IMR-90 (cell line): ENCODE measurements at regions not wholly inside any gene's neighbourhood (a gene's known extent, or its start where the extent isn't known, plus 50 kb on each side); places are given as distances from the start of the nearest gene placed in this dataset.

ENCODE experiments used
- ATAC-seq: fragments of 200-7000 bp; cut with Tn5 transposase; 2 replicates; pipeline ENCODE4 v1.9.1; 2020; ENCODE audit warnings: low read depth, mild to moderate bottlenecking, moderate library complexity
- BruUV-seq: library from RNA; stranded (reverse); fragments of 400-500 nt; replicated peaks from 2 replicates; lab custom pipeline; 2021; lab: Mats Ljungman, UMichigan
- CTCF ChIA-PET: fragments of 300-600 bp; formaldehyde crosslinking; extraction: SDS; loops from one replicate; lab custom pipeline; 2021; ENCODE audit warnings: antibody characterized with exemption; lab: Yijun Ruan, JAX
- POLR2A ChIA-PET: fragments of 300-600 bp; sonication (Branson Sonifier 250); formaldehyde crosslinking; loops from one replicate; lab custom pipeline; 2022; ENCODE audit warnings: antibody characterized with exemption; ENCODE audit not compliant: unreplicated experiment; lab: Charles Lee
- DNase-seq: peaks from one replicate; pipeline ENCODE4 v3.0.0; 2013
- H2AFZ ChIP-seq: replicated peaks from 2 replicates; pipeline ENCODE3; 2013; ENCODE audit warnings: low read length, mild to moderate bottlenecking; ENCODE audit not compliant: poor library complexity
- H2AK5ac ChIP-seq: 2 replicates; pipeline ENCODE4 v1.6.1; 2013; ENCODE audit warnings: low read depth, low read length, inconsistent platforms
- H2AK9ac ChIP-seq: replicated peaks from 2 replicates; pipeline ENCODE3; 2013; ENCODE audit warnings: mild to moderate bottlenecking, low read depth, low read length, moderate library complexity; ENCODE audit not compliant: poor library complexity
- H2BK120ac ChIP-seq: 2 replicates; pipeline ENCODE4 v1.6.1; 2013; ENCODE audit warnings: low read depth, low read length, inconsistent platforms
- H2BK15ac ChIP-seq: 3 replicates; pipeline ENCODE4 v1.6.1; 2013; ENCODE audit warnings: low read depth, low read length, inconsistent platforms
- H2BK20ac ChIP-seq: 2 replicates; pipeline ENCODE4 v1.6.1; 2013; ENCODE audit warnings: low read depth, mild to moderate bottlenecking, inconsistent platforms, low read length, moderate library complexity
- H2BK5ac ChIP-seq: 2 replicates; pipeline ENCODE4 v1.6.1; 2013; ENCODE audit warnings: mild to moderate bottlenecking, low read depth, low read length, inconsistent platforms; ENCODE audit not compliant: poor library complexity, severe bottlenecking
- H3K14ac ChIP-seq: replicated peaks from 2 replicates; pipeline ENCODE4 v1.6.1; 2013; ENCODE audit warnings: low read depth, low read length, inconsistent platforms
- H3K18ac ChIP-seq: 2 replicates; pipeline ENCODE4 v1.6.1; 2013; ENCODE audit warnings: low read depth, low read length, control low read depth
- H3K23ac ChIP-seq: 2 replicates; pipeline ENCODE4 v1.6.1; 2013; ENCODE audit warnings: low read depth, low read length, inconsistent platforms
- H3K27ac ChIP-seq: 2 replicates; pipeline ENCODE4 v1.5.1; 2013; ENCODE audit warnings: mild to moderate bottlenecking, control low read depth, low read length; ENCODE audit not compliant: insufficient read depth
- H3K27me3 ChIP-seq: 2 replicates; pipeline ENCODE4 v1.6.1; 2013; ENCODE audit warnings: low read length; ENCODE audit not compliant: control insufficient read depth, insufficient read depth
- H3K36me3 ChIP-seq: 2 replicates; pipeline ENCODE4 v1.6.1; 2013; ENCODE audit warnings: low read length, mixed read lengths; ENCODE audit not compliant: control insufficient read depth, insufficient read depth
- H3K4ac ChIP-seq: 2 replicates; pipeline ENCODE4 v1.6.1; 2013; ENCODE audit warnings: low read depth, low read length, inconsistent platforms
- H3K4me1 ChIP-seq: 2 replicates; pipeline ENCODE4 v1.6.1; 2013; ENCODE audit warnings: low read length, mixed read lengths; ENCODE audit not compliant: control insufficient read depth, insufficient read depth
- H3K4me2 ChIP-seq: 2 replicates; pipeline ENCODE4 v1.6.1; 2013; ENCODE audit warnings: low read depth, mild to moderate bottlenecking, control low read depth, low read length, moderate library complexity
- H3K4me3 ChIP-seq: 2 replicates; pipeline ENCODE4 v1.5.1; 2013; ENCODE audit warnings: low read depth, mild to moderate bottlenecking, control low read depth, low read length, moderate library complexity; ENCODE audit not compliant: insufficient read depth
- H3K56ac ChIP-seq: 2 replicates; pipeline ENCODE4 v1.6.1; 2013; ENCODE audit warnings: low read length, inconsistent platforms; ENCODE audit not compliant: insufficient read depth; ENCODE audit errors: extremely low read depth
- H3K79me1 ChIP-seq, 2 experiments: 2 replicates each; pipeline ENCODE4 v1.6.1; 2013; ENCODE audit warnings: low read length in 2 of 2, inconsistent platforms in 1 of 2, low read depth in 1 of 2
- H3K9ac ChIP-seq: 2 replicates; pipeline ENCODE4 v1.6.1; 2013; ENCODE audit warnings: low read depth, low read length, control low read depth
- H3K9me1 ChIP-seq: 2 replicates; pipeline ENCODE4 v1.6.1; 2013; ENCODE audit warnings: low read length, inconsistent platforms; ENCODE audit not compliant: insufficient read depth
- H3K9me3 ChIP-seq: 2 replicates; pipeline ENCODE4 v1.6.1; 2013; ENCODE audit warnings: low read length; ENCODE audit not compliant: control insufficient read depth, insufficient read depth
- H4K20me1 ChIP-seq: 2 replicates; pipeline ENCODE4 v1.6.1; 2013; ENCODE audit warnings: low read length, inconsistent platforms; ENCODE audit not compliant: insufficient read depth
- H4K5ac ChIP-seq: 2 replicates; pipeline ENCODE4 v1.6.1; 2013; ENCODE audit warnings: mild to moderate bottlenecking, low read depth, low read length, control low read depth
- H4K8ac ChIP-seq, 2 experiments: 2 replicates each; pipeline ENCODE4 v1.6.1; 2013; ENCODE audit warnings: low read depth in 2 of 2, low read length in 2 of 2, control low read depth in 1 of 2, inconsistent platforms in 1 of 2
- H4K91ac ChIP-seq: 2 replicates; pipeline ENCODE4 v1.6.1; 2013; ENCODE audit warnings: low read depth, low read length, inconsistent platforms; ENCODE audit not compliant: insufficient read depth
- BHLHE40 ChIP-seq: fragments of 150-350 bp; IDR thresholded peaks from 2 replicates; pipeline ENCODE4 v1.6.1; 2016; ENCODE audit warnings: mild to moderate bottlenecking, low read depth, low read length
- CEBPB ChIP-seq: IDR thresholded peaks from 2 replicates; pipeline ENCODE4 v1.6.1; 2012; ENCODE audit warnings: low read depth, low read length, improper control_type of control experiment
- CHD1 ChIP-seq: IDR thresholded peaks from 2 replicates; pipeline ENCODE4 v1.6.1; 2012; ENCODE audit warnings: low read depth, low read length, improper control_type of control experiment
- CTCF ChIP-seq: conservative IDR thresholded peaks from 2 replicates; pipeline ENCODE4 v1.5.1; 2012; ENCODE audit warnings: mild to moderate bottlenecking, low read depth, low read length, improper control_type of control experiment
- FOS ChIP-seq: fragments of 150-350 bp; IDR thresholded peaks from 2 replicates; pipeline ENCODE4 v1.6.1; 2016; ENCODE audit warnings: low read depth, low read length
- MAFK ChIP-seq: IDR thresholded peaks from 2 replicates; pipeline ENCODE4 v1.6.1; 2012; ENCODE audit warnings: low read depth, low read length, improper control_type of control experiment
- MAZ ChIP-seq: IDR thresholded peaks from 2 replicates; pipeline ENCODE4 v1.6.1; 2012; ENCODE audit warnings: low read depth, mild to moderate bottlenecking, low read length, improper control_type of control experiment, moderate library complexity, borderline replicate concordance
- MXI1 ChIP-seq: IDR thresholded peaks from 2 replicates; pipeline ENCODE4 v1.6.1; 2012; ENCODE audit warnings: low read depth, mild to moderate bottlenecking, low read length, moderate library complexity, borderline replicate concordance
- NFE2L2 ChIP-seq: fragments of 150-350 bp; IDR thresholded peaks from 2 replicates; pipeline ENCODE4 v1.6.1; 2016; ENCODE audit warnings: low read depth, mild to moderate bottlenecking, low read length
- POLR2A ChIP-seq: IDR thresholded peaks from 2 replicates; pipeline ENCODE4 v1.6.1; 2012; ENCODE audit warnings: mild to moderate bottlenecking, low read depth, low read length
- RAD21 ChIP-seq: IDR thresholded peaks from 2 replicates; pipeline ENCODE4 v1.6.1; 2012; ENCODE audit warnings: low read length, improper control_type of control experiment
- RCOR1 ChIP-seq: IDR thresholded peaks from 2 replicates; pipeline ENCODE4 v1.6.1; 2012; ENCODE audit warnings: mild to moderate bottlenecking, low read length, improper control_type of control experiment; ENCODE audit not compliant: insufficient replicate concordance
- RFX5 ChIP-seq: IDR thresholded peaks from 2 replicates; pipeline ENCODE4 v1.8.0; 2012; ENCODE audit warnings: low read depth, mild to moderate bottlenecking, low read length, moderate library complexity
- SMC3 ChIP-seq: fragments of 150-350 bp; IDR thresholded peaks from 2 replicates; pipeline ENCODE4 v1.6.1; 2016; ENCODE audit warnings: low read depth, mild to moderate bottlenecking, antibody characterized with exemption, low read length, moderate library complexity
- WGBS, 2 experiments: methylation state at CpG; one replicate each; pipeline versions ENCODE4 v1.1.5 to v1.1.7; 2013; ENCODE audit warnings: missing lambda C conversion rate in 2 of 2; ENCODE audit not compliant: insufficient read length in 1 of 2; ENCODE audit errors: extremely low coverage in 2 of 2; 5-methylcytosine and 5-hydroxymethylcytosine counted together
- dilution Hi-C: fragments of 300-500 bp; cut with HindIII; formaldehyde crosslinking; loops from one replicate; pipeline ENCODE4 v1.14.3; 2018; ENCODE audit warnings: low sequenced_read_pairs; ENCODE audit not compliant: unreplicated experiment
- in situ Hi-C: fragments of 300-500 bp; cut with MboI; formaldehyde crosslinking; loops from 3 replicates; pipeline ENCODE4 v1.14.3; 2019; ENCODE audit warnings: low sequenced_read_pairs, inconsistent platforms, mixed read lengths
- intact Hi-C: fragments of 100-400 bp; cut with micrococcal nuclease; formaldehyde crosslinking; loops from 2 replicates; pipeline ENCODE4 v1.10.0; 2022
- TF ChIP-seq, protein P1 (sequence below): fragments of 150-350 bp; IDR thresholded peaks from 2 replicates; pipeline ENCODE4 v1.6.1; 2017; ENCODE audit warnings: mild to moderate bottlenecking, antibody characterized with exemption, low read length, low read depth

GRCh38 chr11:69232821-69233743 is 60.9 kb upstream of the MYEOV start:
- Histone ChIP-seq H2AFZ (no peak overlapping the region), H4K8ac (no peak overlapping the region), H3K14ac (no peak overlapping the region), H2AK9ac (no peak overlapping the region), H3K23ac (no peak overlapping the region), H3K4me3 (no peak overlapping the region), H4K20me1 (no peaks in the 10 kb centered on the region), H2AK5ac (no peak overlapping the region), H3K79me1 (no peaks in the 10 kb centered on the region), H2BK120ac (no peak overlapping the region), H3K4me2 (no peak overlapping the region), H4K5ac (no peak overlapping the region), H2BK15ac (no peak overlapping the region), H3K9me3 (peaks cover 10% of the 10 kb centered on the region), H3K27me3 (peaks cover 48% of the 10 kb centered on the region), H2BK5ac (no peak overlapping the region), H3K27ac (no peak overlapping the region), H3K4ac (no peak overlapping the region), H2BK20ac (no peak overlapping the region), H3K18ac (no peak overlapping the region), H3K9me1 (peaks cover 7% of the 10 kb centered on the region), H3K4me1 (no peaks in the 10 kb centered on the region), H3K36me3 (no peaks in the 10 kb centered on the region), H3K56ac (no peak overlapping the region), H3K9ac (no peak overlapping the region), H4K91ac (no peak overlapping the region)
- CTCF ChIA-PET, result no interaction called here
- DNase-seq (no peak), ATAC-seq (no peak)
- BruUV-seq, result no TSS peak
- POLR2A ChIA-PET, result no interaction called here
- dilution Hi-C loops, result no loop called here
- 92% methylated on average over 4 of the region's 19 CpGs; no CpG with 5 or more reads in 1 of the 2 experiments for WGBS, 2 experiments
- in situ Hi-C loops, result no loop called here
- intact Hi-C loops, result no loop called here
- no peak for TF ChIP-seq CEBPB
- TF ChIP-seq RAD21, result no peak
- TF ChIP-seq RCOR1, result no peak
- no peak for TF ChIP-seq NFE2L2
- no peak for TF ChIP-seq MAZ
- TF ChIP-seq FOS, result no peak
- TF ChIP-seq RFX5, result no peak
- TF ChIP-seq, protein P1, sequence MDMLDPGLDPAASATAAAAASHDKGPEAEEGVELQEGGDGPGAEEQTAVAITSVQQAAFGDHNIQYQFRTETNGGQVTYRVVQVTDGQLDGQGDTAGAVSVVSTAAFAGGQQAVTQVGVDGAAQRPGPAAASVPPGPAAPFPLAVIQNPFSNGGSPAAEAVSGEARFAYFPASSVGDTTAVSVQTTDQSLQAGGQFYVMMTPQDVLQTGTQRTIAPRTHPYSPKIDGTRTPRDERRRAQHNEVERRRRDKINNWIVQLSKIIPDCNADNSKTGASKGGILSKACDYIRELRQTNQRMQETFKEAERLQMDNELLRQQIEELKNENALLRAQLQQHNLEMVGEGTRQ, result no peak
- TF ChIP-seq MAFK, result no peak
- TF ChIP-seq POLR2A, result no peak
- TF ChIP-seq CTCF, result no peak
- no peak for TF ChIP-seq SMC3
- TF ChIP-seq CHD1, result no peak
- TF ChIP-seq MXI1, result no peak
- no peak for TF ChIP-seq BHLHE40
